ENCODE measurements at regions not wholly inside any gene's neighbourhood (a gene's known extent, or its start where the extent isn't known, plus 50 kb on each side); places are given as distances from the start of the nearest gene placed in this dataset.

GRCh38 chr11:104630352-104630751 lies 267.9 kb downstream of the CASP12 start:
- TF ChIP-seq POLR2A (IDR thresholded peaks at IDR 0.05; ENCODE audit: extremely low read depth, insufficient read length) (no peak), CTCF (IDR thresholded peaks at IDR 0.05; ENCODE audit: low read depth, low read length) (no peak)
